ENCODE measurements at regions not wholly inside any gene's neighbourhood (a gene's known extent, or its start where the extent isn't known, plus 50 kb on each side); places are given as distances from the start of the nearest gene placed in this dataset.

- TF ChIP-seq ZFP3 (CRISPR knock-in tag; IDR thresholded peaks at IDR 0.05) (no peak), CREB5 (CRISPR knock-in tag; IDR thresholded peaks at IDR 0.05; ENCODE audit: low read depth) (no peak), PATZ1 (CRISPR knock-in tag; IDR thresholded peaks at IDR 0.05; ENCODE audit: borderline replicate concordance) (no peak), BACH2 (CRISPR knock-in tag; IDR thresholded peaks at IDR 0.05; ENCODE audit: borderline replicate concordance) (no peak), TCF4 (CRISPR knock-in tag; IDR thresholded peaks at IDR 0.05; ENCODE audit: borderline replicate concordance) (no peak), ZNF70 (CRISPR knock-in tag; IDR thresholded peaks at IDR 0.05) (no peak), ZFP30 (CRISPR knock-in tag; IDR thresholded peaks at IDR 0.05) (no peak), RARB (CRISPR knock-in tag; IDR thresholded peaks at IDR 0.05) (no peak), POU6F1 (CRISPR knock-in tag; IDR thresholded peaks at IDR 0.05; ENCODE audit: borderline replicate concordance, low read depth) (no peak), ZNF565 (CRISPR knock-in tag; conservative IDR thresholded peaks at IDR 0.05; ENCODE audit: low read depth) (no peak), CSDC2 (CRISPR knock-in tag; IDR thresholded peaks at IDR 0.05) (no peak), ARNTL (CRISPR knock-in tag; IDR thresholded peaks at IDR 0.05; ENCODE audit: borderline replicate concordance, low read depth) (no peak), OSR1 (CRISPR knock-in tag; IDR thresholded peaks at IDR 0.05) (no peak), ZNF8 (CRISPR knock-in tag; IDR thresholded peaks at IDR 0.05) (no peak)
These were observed 198.8 kb upstream of the CDYL start for GRCh38 chr6:4577406-4577805.

Data from SK-N-SH treated with all-trans-retinoic acid at 6 μM for 48 hours (cell line).